ENCODE measurements at regions not wholly inside any gene's neighbourhood (a gene's known extent, or its start where the extent isn't known, plus 50 kb on each side); places are given as distances from the start of the nearest gene placed in this dataset.

DNA sequence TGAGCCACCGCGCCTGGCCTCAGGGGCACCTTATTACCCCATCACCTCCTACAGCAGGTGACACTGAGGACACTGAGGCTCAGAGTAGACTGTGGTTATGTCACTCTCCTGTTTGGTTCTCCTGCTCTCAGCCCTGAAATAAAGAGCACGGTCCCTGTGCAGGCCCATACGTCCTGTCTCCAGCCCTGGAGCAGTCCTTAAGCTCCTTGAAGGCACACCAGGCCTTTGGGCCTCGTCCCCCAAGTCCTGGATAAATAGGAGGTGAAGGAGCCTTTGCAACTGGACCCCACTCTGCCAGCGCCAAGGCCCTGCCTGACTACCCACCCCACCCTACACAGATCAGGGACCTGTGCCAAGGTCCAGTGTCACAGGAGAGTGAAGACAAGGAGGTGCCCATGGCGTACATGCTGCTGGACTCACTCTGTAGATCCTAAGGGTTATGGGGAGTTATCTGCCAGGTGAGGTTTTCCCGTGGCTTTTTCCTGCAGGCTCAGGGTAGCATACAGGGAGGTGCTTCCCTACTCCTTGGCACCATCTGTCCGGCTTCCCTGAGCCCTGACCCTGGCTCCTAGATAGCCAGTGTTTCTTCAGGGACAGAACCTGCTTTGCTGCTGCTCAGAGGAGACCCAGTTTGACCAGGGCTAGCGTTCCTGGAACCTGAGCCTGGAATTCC, 253.2 kb downstream of the SEC14L1 start:
- no peak for DNase-seq (ENCODE audit: low read depth in 2 of 2)

DNA sequence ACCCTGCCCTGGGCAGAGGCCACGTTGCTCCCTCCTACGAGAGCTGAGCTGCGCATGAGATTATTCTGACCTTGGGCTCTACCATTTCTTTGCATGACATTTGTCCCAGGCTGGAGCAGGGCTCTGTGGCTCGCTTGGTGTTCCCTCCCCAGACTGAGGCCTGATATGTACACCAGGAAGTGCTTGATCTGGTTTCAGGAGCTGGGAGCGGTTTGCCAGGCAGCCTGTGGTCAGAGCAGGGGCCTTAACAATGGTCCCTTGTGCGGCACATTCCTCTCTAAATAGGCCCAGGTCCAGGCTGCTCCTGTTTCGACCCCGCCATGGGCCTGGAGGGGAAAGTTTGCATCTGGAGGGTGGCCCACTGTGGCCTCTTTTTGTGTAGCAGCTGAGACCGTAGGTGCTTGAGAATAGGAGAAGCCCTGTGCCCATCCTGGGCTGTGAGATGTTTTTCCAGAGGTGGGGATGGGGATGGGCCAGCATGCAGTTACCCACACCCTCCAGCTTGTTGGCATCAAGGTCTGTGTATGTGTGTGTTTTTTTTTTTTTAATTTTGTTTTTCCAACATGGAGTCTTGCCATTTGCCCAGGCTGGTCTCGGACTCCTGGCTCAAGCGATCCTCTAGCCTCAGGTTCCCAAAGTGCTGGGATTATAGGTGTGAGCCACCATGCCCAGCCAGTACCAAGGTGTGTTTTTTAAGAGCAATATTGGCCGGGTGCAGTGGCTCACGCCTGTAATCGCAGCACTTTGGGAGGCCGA, 253.9 kb downstream of the SEC14L1 start:
- no peak for DNase-seq (ENCODE audit: low read depth in 2 of 2)

DNA sequence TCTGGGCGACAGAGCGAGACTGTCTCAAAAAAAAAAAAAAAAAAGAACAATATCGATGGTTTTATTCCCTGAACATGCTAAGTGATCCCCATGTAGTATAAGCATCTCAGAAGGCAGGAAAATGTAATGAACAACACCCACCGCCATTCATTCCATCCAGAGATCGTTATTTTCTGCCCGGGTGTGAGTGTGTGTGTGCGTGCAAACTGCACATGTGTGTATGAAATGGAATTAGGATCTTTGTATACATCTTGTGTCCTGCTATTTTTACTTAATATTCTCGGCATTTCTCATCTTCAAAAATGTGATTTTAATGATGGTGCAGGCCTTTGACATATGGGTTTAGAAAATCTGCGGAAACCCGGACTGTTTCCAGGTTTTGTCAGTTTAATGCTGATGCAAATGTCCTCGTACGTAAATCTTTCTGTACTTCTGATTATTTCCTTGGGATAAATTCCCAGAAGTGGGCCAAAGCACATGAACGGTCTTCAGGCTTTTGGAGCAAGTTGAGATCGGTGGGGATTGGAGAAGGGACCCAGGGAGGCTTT, 254.8 kb downstream of the SEC14L1 start:
- no peak for DNase-seq (ENCODE audit: low read depth in 2 of 2)

DNA sequence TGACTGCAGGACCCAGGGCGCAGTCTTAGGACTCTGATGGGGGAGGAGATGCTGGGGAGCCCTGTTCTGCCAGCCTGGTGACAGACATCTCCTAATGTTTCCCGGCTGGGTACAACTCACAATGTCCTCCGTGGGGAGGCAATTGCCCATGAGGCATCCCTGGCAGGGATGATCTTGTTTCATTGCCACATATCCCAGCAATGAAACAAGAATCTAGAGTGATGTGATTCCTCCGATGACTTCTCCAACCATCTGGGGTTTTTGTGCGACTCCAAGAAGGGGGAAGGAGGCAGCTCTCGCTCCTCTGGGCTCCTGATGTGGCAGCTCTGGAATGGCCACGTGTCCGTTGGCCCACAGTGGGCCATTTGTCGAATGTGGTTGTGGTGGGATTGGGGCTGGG, 255.8 kb downstream of the SEC14L1 start:
- no peak for DNase-seq (ENCODE audit: low read depth in 2 of 2)

DNA sequence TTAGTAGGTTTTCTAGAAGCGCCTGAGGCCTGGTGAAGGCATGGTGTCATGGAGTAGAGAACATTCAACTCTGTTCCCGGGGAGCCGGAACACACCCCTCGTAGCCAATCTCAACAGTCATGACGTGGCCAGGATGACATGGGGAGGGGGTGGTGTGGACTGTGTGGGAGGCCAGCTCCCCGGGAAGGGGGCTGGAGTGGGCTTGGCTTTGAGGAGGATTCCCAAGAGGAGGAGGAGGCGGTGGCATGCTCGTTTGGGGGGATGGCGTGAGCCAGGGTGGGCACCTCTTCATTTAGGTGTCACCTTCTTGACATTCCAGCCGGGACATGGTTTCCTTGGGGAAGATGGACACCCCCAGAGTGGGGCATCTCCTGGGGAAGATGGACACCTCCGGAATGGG, 257.5 kb downstream of the SEC14L1 start:
- no peak for DNase-seq (ENCODE audit: low read depth in 2 of 2)

DNA sequence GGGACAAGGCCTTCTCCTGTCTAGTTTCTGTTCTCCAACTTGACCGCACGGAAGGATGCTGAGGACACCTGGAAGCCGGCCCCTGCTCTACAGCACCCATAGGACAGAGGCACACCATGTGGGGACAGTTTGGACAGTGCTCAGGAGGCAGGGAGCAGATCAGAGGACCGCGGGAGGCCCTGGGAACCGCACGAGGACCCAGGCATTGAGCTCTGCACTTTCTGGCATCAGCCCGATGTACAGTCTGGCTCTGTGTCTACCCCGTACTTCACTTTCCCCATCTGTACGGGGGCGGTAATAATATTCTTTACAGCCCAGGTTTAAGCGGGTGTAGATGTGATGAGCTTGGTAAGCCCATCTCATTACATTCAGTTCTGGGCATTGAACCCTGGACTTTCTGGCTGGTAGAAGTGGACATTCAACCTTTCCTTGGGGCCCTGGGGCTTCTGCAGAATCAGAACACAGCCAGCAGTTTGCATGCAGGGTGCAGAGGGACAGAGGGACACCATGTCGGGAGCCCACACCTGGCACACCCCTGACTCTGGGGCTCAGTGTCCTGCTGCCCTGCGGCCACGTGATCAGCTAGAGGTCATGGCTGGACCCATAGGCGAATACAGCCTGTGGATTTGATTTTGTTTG, 258.7 kb downstream of the SEC14L1 start:
- no peak for DNase-seq (ENCODE audit: low read depth in 2 of 2)

DNA sequence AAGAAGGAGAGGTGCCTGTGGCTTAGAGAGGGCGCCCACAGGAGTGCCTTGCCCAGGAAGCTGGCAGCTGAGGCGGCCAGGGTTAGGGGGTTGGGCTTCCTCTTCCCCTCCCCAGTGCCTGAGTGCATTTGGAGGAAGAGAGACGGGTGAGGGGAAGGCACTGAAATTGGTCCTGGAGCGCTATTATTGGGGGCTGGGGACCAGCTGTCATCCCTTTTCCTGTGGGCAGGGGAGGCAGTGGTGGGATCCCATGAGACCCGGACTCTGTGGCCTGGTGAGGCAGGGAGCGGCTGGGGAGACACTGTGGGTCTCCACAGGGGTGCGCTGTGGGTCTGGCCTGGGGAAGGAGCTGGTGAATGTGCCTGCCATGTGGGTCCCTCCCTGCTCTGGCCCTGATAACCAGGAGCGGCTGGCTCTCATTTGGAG, 259.7 kb downstream of the SEC14L1 start:
- DNase-seq (ENCODE audit: low read depth in 2 of 2) = peak; percentile 72 to 82

DNA sequence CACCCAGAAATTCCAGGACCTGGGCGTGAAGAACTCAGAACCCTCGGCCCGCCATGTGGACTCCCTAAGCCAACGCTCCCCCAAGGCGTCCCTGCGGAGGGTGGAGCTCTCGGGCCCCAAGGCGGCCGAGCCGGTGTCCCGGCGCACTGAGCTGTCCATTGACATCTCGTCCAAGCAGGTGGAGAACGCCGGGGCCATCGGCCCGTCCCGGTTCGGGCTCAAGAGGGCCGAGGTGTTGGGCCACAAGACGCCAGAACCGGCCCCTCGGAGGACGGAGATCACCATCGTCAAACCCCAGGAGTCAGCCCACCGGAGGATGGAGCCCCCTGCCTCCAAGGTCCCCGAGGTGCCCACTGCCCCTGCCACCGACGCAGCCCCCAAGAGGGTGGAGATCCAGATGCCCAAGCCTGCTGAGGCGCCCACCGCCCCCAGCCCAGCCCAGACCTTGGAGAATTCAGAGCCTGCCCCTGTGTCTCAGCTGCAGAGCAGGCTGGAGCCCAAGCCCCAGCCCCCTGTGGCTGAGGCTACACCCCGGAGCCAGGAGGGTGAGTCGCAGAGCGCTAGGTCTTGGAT, 261.5 kb downstream of the SEC14L1 start:
- DNase-seq (ENCODE audit: low read depth in 2 of 2) = no peak

DNA sequence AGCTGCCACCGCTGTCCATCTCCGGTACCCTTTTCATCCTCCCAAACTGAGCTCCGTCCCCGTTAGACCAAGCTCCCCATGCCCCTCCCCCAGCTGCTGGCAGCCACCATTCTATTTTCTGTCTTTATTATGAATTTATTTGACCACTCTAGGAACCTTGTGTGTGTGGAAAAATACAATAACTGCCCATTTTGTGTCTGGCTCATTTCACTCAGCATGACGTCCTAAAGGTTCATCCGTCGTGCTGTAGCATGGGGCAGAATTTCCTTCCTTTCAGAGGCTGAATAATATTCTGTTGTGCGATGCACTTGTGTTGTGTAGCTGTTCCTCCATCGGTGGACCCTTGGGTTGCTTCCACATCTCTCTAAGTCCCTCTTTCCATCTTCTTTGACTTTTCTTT, 263.1 kb downstream of the SEC14L1 start:
- no peak for DNase-seq (ENCODE audit: low read depth in 2 of 2)

DNA sequence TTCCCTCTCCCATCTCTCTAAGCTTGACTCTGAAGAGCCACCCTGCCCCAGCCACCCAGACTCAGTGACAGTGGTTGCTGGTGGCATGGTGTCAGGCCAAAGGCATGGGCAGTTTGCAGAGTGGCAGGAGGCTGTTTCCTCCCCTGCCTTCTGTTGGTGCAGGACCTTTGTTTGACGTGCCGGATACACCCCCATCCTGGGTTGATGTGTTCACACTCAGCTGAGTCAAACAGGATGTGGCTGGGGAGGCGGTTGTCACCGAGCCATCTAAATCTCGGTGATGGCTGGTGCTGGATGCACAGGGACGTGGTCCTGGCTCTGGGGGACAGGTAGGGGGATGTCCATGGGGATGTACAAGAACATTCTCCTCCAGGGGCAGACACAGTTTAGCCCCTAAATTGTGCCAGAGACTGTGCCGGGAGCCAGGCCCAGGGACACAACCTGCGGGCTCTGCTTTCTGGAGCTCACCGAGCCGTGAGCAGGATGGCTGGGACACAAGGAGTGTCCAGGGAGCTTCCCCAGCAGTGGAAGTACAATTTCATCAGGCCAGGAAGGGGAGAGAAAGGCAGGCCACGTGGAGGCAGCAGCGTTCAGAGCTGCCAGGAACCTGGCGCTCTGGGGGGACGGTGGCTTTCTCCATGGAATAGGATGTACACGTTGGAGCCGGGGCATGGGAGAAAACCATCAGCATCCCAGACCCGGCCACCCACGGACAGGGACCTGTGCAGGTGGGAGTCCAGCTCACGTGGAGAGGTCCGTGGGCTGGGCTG, 264.2 kb downstream of the SEC14L1 start:
- peak; percentile 68 to 76 for DNase-seq (ENCODE audit: low read depth in 2 of 2)

DNA sequence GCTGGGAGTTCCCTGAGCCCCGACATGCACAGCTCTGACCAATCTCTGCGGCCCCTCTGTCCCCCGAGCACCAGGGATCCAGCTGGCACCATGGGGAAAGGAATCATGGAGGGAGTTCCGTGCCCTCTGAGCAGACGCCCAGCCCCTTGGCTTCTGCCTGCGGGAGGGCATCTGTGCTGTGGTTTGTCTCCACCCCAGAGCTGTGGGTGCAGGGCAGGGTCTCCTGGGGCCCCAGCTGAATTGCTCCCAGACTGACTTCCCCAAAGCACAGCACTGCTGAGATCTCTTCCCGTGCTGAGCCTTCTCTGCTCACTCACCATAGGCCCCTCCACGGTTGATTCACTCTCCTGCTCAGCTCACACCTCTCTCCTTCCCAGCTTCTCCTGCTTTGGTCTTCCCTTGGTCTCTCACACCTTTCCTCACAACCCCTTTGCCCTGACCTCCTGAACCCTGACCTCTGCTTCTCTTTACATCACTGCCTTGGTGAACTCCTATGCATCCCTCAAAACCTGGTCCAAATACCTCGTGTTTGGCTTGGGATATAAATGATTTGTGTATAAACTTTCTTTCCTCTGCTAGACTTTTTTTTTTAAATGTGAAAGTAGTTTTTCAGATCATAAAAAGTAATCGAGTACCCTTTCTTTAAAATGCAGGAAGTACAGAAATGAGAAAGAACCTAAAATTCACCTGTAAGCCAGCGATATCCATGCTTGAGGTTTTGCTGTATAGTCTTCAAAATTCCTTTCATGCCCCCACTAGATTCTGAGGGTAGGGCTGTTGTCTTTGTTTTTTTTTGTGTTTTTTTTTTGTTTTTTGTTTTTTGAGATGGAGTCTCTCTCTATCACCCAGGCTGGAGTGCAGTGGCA, 265.3 kb downstream of the SEC14L1 start:
- no peak for DNase-seq (ENCODE audit: low read depth in 2 of 2)

DNA sequence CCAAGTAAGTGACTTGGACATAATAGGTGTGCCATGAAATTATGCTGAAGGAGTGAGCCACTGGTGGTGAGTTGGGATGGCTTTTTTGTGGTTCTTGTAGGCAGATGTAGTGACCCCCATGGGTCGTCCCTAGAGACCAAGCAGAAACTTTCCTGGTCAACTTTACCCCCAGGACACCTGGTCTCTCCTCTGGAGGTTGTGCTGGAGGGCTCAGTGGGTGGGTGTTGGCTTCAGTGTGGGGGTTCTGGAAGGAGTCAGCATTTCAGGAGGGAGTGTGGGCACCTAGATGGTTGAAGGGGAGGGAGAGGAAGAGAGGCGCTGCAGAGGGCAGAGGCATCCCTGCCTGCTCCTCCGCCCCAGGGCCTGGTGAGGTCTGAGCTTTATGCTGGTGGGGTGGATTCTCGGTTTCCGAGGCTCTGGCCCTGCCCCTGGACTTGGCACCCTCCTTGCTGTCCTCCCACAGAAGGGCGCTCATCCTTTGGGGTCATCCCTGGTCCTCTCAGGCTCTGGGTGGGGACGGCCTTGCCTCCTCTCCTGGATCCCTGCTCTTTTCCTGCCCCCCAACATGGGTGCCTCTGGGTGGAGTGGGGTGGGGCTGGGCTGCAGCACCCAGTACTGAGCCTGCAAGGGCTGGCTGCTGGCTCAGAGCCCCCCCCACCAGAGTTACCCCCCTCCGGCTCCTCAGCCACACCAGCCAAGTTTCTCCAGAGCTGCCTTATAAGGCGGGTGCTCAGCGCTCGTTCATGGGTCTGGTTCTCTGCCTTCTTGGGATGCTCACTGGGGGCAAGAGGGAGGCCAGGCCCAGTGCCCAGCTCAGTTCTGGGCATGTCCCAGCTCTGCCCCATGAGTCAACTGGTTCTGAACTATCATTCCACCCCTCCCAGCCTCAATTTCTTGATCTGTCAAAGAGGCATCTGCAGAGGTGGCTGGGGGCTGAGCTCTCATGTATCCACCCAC, 266.8 kb downstream of the SEC14L1 start:
- DNase-seq (ENCODE audit: low read depth in 2 of 2) = no peak

DNA sequence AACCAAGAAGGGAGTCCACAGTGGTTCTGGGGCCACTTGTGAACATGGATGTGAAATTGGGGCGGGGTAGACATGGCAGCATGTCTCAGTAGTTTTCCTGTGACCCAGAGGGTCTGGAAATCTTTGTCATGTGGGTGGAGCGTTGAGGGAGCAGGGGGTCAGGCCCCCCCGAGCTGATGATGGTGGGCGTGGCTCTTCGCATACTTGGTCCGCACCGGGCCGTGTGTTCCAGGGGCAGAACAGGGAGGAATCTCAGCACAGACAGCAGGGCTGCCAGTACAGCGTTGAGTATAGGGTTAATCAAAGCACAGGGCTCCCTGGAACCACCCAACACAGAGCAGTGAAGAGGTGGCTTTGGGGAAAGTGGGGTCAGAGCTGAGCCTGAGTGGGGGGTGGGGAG, 267.5 kb downstream of the SEC14L1 start:
- DNase-seq (ENCODE audit: low read depth in 2 of 2) = no peak

DNA sequence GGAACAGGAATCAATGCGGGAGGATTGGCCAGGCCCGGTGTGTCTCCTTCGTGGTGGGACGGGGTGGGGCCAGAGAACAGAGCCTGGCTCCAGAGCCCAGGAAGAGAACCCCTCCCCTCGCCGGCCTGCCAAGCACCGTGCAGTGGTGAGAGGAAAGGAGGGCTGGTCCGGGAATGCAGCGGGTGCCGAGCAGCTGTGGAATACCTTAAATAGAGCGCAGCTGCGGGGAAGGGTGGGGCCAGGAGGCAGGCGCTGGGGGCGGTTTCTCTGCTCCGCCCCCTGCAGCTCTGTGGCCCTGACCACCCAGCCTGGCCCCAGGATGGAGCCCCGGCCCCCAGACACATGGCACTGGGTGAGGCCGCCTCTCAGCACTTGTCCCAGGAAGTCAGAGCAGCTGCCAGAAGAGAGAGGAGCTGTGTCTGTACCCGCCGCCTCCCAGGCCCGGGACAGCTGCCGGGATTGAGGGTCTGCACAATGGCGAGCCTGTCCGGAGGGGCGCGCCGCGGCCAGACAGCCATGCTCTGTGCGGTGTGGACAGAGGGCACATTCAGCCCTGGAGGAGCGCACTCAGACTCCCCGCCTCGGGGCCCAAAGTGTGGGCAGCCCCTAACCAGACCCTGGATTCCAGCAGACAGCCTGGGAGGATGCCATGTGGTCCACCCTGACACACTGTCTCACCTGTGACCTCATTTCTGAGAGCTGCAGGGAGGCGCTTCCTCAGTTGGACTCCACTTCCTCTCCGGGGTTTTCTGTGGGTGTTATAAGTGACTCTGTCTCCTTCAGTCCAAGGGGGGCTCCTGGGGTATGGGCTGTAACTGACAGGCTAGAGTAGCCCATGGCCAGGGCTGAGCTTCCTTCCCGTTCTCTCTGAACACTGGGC, 268.8 kb downstream of the SEC14L1 start:
- no peak for DNase-seq (ENCODE audit: low read depth in 2 of 2)

DNA sequence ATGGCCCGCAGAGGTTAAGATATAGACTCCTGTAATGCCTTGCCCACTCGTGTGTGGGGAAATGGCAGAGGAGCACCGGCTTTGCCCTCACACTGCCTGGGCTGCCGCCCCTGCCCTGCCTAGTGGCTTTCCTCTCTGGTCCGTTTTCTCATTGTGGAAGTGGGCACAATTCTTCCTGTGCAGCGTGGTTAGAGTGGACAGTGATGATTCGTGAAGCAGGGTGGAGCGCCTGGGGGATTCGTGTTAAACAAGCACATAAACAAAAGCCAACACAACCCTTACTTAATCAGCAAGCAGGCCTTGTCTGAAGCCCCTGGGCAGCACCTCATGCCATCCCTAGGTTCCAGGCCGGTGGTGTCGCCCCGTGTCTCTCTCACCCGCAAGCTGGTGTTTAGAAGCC, 269.7 kb downstream of the SEC14L1 start:
- DNase-seq (ENCODE audit: low read depth in 2 of 2) = no peak

DNA sequence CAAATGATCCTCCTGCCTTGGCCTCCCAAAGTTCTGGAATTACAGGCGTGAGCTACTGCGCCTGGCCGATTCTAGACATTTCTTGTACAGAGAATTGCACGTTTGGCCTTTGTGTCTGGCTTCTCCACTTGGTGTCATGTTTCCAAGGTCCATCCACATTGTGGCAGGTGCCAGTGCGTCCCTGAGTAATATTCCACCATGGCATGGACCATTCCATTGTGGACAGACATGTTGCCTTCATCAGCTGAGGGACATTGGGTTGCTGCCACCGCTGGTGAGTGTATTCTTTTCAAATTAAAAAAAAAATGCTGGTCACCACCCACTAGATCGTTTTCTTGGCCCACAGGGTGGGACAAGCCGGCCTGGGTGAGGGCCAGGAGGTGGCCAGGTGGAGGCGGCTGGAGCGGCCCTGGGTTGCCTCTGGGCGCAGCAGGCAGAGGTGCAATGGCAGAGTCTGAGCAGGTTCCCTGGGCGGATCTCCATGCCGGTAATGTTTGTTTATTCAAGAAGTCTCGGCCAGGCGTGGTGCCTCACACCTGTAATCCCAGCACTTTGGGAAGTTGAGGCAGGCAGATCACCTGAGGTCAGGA, 274.1 kb downstream of the SEC14L1 start:
- no peak for DNase-seq (ENCODE audit: low read depth in 2 of 2)

DNA sequence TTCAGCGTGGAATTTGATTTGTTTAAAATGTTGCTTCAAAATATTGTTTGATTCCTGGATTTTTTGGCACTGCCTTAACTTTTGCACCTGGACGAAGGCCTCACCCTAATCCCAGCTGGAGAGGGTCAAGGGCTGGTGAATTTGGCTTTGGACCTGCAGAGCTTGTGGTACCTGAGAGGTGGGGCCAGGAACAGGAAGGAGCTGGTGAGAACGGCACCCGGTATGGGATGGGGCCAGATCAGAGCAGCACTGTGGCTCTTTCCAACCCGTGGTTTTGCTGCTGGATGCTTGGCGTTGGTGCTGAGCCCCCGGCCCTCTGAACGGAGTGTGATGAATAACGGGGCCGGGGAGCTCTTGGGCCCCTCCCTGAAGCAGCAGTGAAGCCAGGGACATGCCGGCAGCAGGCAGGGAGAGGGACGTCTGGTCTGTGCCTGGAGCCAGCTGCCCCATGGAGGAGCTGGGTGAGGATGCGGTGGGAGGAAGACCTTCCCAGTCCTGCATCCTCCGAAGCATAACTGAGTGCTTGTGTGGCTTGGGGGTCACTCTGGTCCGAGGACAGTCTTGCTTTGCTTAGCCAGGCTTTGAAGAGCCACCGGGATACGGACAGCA, 275.4 kb downstream of the SEC14L1 start:
- DNase-seq (ENCODE audit: low read depth in 2 of 2) = no peak

DNA sequence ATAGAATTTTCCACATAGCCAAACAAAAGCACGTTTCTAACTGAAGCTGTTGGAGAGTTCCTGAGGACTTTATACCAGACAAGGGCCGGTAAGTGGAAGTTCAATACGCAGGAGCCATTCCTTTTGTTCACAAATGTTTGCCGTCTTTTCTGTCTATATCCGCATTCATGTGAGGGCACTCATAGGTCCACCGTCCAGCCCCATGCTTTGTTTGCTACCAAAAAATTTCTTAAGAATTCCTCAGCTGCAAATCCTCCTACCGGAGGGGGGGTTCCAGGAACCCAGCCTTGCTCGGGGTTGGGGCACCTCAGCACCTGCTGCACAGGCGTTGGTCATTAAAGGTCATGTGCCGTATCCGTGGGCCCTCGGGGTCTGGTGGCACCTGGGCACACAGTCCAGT, 276.8 kb downstream of the SEC14L1 start:
- DNase-seq (ENCODE audit: low read depth in 2 of 2) = no peak

Data from activated CD4-positive, alpha-beta T cell treated with anti-CD3 and anti-CD28 coated beads for 24 hours (primary cell).